ENCODE measurements at regions not wholly inside any gene's neighbourhood (a gene's known extent, or its start where the extent isn't known, plus 50 kb on each side); places are given as distances from the start of the nearest gene placed in this dataset.
"Not testable (repeated sequence)": the region's sequence is repeated elsewhere in the genome, so short reads cannot be mapped to it uniquely, and the experiment has no call there.

- peak; percentile 32 for DNase-seq
Observed at GRCh38 chr18:67455890-67456501, 60.5 kb downstream of the DSEL start.

DNA sequence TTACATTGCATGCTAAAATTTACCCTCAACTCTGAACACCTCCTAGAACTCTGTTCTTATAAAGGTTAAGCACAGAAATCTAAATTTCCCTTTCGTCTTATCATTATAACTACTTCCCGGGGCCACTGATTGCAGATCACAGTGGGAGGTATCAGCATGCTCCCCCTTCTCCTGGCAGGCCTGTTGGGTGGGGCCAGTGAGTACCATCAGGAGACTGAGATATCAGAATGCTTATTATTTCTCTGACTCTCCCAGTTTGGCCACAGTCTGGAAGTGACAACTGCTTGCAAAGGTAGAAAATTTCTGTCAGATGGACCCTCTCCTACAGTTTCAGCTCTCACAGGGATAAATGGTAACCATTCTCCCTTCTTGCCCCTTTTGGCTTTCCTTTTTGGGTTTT lies 62.6 kb downstream of the DSEL start:
- DNase-seq, result peak; percentile 56

- peak; percentile 1 for DNase-seq
Observed at GRCh38 chr18:67451960-67452359, 64.6 kb downstream of the DSEL start.

- DNase-seq, result not testable (repeated sequence)
Observed at GRCh38 chr18:67451101-67451500, 65.4 kb downstream of the DSEL start.

DNA sequence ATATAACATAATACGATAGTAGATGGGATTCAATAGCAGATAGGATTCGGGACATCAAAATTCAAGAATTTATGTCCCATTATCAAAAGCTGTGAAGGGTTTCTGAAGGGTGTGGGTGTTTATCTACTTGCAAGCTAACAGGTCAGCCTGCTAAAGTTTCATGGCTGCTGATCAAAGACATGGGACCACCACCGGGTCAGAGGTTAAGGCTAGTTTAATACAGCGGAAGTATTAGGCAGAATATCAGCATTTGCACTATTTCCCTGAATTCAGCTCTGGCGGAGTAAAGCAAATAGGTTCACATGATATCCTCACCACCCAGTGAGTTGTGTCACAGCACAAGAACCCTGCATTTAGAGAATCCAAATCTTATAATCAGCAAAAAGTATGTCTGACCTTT lies 82.5 kb downstream of the DSEL start:
- no peak for DNase-seq

GRCh38 chr18:67432806-67433205 lies 83.7 kb downstream of the DSEL start:
- no peak for DNase-seq

- DNase-seq, result no peak
Observed at GRCh38 chr18:67428805-67429204, 87.7 kb downstream of the DSEL start.

GRCh38 chr18:67428158-67428557 lies 88.4 kb downstream of the DSEL start:
- DNase-seq, result no peak

DNA sequence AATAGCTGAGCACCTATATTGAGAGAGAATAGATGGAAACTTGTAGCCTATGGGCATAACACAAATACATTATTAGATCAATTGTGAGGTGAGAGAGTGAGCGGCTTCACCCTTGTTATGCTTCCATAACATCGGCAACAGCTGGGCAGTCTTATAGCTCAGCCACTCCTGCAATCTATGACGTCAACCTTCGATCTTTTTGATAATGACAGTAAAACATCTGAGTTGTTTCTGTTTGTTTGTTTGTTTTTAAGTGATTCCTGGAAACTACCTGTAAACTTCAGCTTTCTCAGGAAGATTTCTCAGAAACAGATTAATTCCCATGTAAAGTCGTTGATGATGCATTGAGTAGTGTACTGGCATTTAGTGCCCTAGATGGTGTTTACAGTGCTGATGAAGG lies 90.0 kb downstream of the DSEL start:
- no peak for DNase-seq

DNA sequence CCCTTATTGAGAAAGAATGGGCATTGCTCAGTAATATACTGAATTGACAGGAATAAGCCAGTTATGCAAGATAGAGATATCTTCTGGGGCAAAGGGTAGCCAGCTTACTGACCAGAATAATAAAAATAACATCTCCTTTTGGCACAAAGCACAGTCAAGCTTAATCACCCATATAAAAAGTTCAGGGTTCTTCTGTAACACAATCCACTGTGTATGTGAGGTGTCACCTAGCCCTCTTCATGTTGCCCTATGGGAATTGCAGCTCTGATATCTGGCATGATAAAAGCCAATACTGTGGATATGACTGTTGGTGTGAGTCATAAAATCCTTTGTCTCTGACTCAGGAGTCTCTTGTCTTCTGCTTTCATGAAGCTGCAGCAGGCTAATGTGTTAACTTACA lies 90.8 kb downstream of the DSEL start:
- no peak for DNase-seq

GRCh38 chr18:67421651-67422050 lies 94.9 kb downstream of the DSEL start:
- no peak for DNase-seq

DNA sequence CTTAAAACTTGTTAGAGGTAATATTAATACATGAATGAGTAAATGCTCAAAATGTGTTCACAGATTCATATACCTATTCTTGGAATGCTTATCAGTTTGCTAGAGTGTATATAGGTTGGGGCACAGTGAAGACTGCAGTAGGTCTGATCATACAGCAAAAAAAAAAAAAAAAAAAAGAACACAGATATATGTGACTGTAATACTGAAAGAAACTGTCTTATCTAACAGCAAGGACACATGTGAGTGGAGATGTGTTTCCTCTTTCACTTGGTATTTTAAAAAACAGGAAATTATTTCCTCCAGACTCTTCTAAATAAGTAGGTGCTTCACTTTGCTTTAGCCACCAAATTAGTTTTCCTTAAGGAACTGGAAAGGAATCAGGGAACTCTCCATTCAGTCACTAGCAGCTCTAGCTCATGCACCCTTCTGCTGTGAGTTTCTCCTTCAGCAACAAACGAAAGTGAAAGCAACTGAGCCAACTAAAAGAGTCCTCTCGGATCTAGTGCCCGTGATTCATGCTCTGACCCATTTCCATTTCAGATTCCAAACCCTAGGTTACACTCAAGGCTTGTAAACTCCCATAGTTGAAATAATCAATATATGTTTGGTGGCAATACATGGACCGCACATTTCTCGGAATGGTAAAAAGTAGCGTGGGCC lies 98.5 kb downstream of the DSEL start:
- DNase-seq, result peak; percentile 30

DNA sequence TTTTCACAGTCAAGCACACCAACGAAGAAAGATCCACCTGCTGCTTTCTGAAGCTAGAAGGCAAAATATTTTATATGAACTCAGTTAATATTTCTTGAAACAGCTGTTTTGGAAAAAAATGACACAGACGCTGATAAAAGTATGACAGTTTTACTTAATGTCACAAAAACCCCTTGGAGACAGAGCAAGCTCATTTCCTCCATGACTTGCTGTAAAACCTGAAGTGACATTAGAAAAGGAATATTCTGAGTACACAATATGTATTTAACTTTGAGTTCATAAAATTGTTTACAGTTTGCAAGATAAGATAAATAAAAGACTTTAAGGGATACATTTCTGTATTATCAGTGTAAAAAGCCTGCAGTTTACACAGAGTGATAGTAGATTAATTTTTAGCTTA lies 105.4 kb downstream of the DSEL start:
- DNase-seq, result no peak

- no peak for DNase-seq
Observed at GRCh38 chr18:67410075-67411070, 106.1 kb downstream of the DSEL start.

DNA sequence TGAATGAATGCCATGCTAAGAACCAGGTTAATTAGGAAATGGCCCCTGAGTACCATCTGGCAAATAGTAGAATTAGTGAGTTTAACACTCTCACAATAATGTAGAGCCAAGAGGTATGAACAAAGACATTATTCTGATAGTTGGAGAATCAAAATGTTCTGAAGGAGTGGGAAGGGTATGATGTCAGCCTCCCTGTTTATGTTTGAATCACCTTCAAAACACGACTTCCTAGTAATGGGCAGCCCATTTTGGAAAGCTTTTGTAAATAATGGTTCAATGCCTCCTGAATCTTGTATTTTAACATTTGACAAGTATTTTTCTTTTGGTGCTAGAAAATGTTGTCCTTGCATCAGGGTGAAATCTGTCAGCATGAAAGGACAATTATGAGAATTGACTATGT lies 108.3 kb downstream of the DSEL start:
- DNase-seq, result no peak

DNA sequence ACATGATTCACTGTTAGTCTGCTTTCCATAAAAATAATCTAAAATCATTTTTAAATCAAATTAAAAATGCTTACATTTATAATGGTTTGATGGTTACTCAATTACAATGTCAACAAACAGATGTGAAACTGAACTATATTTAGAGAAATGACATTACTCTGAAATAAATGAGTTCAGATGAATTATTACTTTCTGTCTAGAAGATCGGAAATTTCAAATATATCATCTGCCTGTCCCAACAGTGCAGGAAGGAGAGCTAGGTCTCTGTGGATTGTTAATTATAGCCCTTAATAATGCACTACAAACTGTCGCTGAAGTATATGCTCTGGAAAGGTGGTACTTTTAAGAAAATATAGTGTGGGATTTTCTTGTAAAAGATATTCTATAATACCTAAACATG lies 109.8 kb downstream of the DSEL start:
- DNase-seq, result no peak

- DNase-seq, result no peak
Observed at GRCh38 chr18:67402543-67402942, 114.0 kb downstream of the DSEL start.

DNA sequence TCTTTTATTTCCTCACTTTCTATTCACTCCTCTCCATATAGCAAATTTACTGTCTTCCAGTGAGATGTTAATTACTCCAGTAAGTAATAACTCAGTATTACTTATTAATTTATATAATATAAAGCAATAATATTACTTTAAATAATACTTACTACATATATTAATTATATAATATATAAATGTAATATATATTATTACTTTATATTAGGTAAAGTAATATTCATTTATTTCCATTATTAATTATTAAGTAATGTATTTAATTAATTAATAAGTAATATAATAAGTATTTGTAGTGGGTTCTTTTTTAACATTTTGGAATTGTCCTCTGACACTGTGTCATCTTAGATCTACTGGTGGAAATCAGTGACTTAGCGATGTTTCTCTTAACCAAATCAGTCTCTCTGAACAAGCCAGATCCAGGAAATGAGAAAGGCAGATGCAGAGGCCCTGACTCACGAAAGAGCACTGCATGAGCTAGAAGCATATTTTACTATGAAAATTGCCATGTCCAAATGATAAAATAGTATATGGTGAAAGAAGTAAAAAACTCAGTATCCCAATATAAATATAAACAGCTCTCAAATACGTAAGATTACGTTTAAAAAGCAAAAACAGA lies 115.9 kb downstream of the DSEL start:
- DNase-seq, result no peak

DNA sequence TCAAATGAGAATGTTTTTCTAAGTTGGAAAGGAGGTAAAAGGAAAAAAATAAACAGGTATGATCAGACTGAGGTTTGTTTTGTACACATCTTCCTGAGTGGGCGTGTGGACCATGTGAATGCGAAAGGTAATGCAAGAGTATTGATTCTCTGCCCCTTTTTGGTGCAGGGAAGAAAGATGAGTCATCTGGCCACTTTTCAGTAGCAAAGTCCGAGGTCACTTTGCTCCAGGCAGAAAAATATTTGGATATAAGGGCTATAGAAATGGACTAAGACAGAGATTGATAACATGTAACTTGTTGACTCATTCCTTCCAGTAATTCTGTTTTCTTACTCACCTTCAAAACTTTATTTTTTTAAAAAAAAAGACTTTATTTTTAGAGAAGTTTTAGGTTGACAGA lies 130.5 kb downstream of the DSEL start:
- DNase-seq, result no peak

- DNase-seq, result no peak
Observed at GRCh38 chr18:67385455-67385854, 131.1 kb downstream of the DSEL start.

GRCh38 chr18:67384057-67384456 lies 132.5 kb downstream of the DSEL start:
- not testable (repeated sequence) for DNase-seq

GRCh38 chr18:67381608-67382150 lies 134.8 kb downstream of the DSEL start:
- no peak for DNase-seq

DNA sequence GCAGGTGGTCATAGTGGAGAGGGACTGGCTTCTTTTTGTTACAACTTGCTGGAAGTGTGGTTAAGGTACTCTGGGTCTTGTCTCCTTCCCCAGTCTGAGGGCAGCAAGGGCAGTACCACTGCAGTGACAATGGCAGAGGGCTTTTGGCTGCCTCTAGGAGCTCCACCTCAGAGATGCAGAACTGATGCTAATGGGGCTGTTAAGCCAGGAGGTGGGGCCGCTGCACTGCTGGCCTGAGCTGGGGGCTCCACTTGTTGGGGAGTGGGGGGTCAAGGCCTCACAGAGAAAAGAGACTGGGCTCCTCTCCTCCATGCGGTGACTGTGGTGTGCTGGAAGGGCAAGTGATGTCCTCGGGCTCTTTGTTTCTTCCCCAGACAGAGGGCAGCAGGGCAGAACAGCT lies 135.7 kb downstream of the DSEL start:
- no peak for DNase-seq
